ENCODE measurements at regions not wholly inside any gene's neighbourhood (a gene's known extent, or its start where the extent isn't known, plus 50 kb on each side); places are given as distances from the start of the nearest gene placed in this dataset.

DNA sequence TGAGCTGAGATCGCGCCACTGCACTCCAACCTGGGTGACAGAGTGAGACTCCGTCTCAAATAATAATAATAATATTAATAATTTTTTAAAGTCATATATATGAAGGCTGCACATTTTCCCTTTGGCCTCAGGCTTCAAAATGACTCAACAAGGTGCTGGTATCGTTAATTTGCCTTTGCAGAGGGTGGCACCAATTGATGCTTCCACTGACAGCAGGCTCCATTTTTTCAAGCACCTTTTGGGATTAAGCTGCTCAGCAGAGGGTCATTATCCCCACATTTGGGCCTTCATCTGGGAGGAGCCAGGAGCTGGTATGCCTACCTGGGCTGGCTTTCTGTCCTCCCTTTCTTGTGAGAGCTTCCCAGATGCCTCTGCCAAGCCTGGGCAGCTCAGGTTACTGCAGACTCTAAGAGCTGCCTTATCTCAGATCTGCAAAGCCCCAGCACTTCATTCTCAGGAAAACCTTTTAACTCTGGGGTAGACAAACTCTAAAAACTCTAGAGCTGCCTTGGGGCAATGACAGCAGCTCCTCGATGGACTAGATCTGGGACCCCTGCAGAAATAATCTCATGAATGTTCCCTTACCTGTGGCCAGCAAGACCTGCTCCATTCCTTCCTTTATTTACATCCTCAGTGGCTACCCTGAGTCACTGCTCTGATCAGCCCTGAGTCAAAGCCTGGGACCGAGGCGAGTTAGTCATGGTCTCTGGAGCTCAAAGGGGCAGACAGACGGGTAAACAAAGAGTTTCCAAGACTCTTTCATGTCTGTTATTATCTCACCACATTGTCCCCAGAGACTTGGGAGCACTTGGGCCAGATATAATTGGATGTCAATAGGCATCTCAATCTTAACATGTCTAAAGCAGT lies 80.0 kb upstream of the EYA2 start:
- no peak for DNase-seq

DNA sequence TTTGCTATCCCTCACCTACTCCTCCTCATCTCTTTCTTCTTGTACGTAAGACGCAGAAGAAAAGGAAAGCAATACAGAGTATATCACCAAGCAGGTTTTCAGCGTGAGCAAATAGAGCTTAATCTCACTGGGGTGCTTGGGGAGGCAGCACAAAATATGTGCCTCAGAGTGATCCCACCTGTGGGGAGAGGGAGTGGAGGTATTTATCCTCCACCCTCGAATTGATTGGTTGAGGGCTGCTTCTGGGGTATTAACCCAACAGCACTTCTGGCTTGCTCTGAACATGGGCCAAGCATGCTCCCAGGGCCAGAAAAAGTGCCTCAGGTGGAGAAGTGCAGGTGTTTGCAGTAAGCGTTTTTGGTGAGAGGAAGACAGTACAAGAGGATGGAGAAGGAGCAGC lies 78.5 kb upstream of the EYA2 start:
- DNase-seq, result no peak

DNA sequence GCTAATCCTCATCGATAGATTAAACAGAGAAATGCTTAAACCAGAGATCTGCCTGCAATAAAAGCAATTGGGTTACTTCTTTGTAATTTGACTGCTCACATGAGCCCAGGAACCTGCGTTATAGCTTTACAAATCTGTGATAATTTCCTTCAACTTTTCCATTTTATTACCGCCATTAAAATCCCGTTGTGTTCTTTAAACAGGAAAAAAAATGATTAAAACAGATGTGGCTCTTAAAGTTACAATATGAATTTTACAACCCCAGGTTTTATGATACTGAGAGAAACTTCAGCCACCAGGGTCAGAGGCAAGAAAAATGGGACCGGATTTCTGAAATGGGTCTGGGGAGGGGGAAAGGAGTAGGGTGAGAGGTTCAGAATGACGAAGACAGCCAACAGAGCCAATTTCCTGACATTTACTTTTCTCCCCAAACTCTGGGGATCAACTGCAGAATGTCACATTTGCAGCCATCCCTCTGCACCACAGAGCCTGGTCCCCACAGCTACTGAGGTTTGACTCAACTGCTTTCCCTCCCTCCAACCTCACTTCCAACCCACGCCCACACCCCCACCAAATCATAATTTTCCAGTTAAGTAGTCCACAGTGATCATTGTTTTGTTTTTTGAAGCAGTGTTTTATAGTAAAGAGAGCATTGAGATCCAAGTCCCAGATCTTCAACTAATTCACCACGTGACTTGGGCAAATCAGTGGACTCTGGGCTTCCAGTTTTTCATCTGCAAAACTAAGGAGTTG lies 77.6 kb upstream of the EYA2 start:
- no peak for DNase-seq

- DNase-seq, result no peak
These were observed 74.0 kb upstream of the EYA2 start for GRCh38 chr20:46820682-46821081.

DNA sequence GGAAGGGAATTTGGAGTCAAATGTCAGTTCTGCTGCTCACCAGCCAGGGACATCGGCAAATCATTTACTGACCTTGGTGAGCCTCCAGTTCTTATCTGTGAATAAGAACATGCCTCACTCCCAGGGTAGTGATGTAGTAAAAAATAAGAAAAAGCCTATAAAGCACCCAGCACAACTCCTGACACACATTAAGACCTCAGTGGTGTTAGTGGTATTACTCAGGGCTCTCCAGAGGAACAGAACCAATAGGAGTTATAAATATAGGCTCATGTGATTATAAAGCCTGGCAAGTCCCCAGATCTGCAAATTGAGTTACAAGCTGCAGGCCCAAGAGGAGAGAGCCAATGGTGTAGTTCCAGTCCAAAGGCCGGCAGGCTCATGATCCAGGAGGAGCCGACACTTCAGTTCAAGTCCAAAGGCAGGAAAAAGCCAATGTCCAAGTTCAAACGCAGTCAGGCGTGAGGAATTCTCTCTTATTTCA lies 71.3 kb upstream of the EYA2 start:
- no peak for DNase-seq

DNA sequence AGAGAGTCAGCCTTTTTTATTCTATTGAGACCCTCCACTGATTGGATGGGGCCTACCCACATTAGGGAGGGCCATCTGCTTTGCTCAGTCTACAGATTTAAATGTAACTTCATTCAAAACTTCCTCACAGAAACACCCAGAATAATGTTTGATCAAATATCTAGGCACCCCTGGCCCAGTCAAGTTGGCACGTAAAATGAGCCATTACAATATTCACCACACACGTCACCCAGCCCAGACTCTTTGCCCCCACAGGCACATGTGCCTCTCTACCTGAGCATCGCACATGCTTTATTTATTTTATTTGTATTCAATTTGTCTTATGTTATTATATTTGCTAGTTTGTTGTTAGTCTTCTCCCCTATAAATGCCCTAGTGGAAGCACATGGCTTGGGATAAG lies 70.9 kb upstream of the EYA2 start:
- no peak for DNase-seq

DNA sequence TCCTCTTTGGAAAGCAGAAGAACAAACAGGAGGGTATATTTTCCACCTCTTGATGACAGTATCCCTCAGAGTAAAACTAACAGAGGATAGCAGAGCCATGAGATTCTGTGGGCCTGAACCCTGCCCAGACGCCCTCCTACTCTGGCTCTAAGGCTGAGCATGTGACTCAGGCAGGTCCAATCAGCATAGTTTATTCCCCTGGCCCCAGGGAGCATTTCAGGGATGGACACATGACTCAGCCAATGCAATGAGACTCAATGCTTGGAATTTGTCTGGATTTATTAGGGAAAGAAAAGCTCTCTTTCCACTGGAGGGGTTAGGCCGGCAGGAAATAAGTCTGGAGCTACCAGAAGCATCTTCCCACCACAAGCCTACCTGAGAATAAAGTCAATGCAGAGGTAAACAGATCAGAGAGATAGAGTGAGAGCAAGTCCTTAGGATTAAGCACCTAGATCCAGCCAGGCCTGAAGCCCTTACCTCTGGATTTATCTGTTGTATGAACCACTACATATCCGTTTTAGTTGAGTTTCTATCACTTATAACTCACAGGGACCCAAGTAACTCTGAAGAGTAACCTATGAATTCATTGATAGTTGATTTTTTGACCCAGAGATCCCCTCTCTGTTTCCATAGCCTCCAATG lies 68.2 kb upstream of the EYA2 start:
- DNase-seq, result no peak

DNA sequence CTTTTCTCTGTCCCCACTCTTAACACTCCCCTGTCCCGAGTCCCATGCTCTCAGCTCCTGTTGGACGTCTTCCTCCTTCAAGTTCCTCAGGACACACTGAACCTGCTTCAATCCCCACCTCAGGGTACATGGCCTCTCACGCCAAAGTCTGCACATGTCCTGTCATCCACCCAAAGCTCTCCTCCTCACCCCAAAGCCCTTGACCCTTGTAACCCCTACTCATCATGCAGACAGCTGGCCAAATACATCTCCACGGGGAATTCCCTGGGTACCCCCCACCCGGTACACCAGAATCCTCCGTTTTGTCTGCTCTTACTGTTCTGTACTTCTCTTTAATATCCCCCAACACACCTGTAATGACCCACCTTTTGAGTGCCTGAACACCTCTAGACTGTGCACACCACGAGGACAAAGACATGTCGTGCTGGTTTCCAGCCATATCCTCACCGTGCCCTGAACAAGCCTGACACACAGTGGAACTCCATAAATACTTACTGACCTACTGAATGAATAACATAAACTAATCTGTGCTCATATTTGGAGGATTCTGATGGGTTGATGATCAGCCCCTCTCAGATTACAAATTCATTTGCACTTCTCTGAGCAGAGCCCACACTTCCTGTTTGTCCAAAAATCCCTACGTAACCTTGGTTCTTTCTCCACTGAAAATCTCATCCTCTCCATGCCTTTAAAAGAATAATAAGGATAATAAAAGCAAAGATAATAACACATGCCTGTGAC lies 66.8 kb upstream of the EYA2 start:
- DNase-seq, result no peak

DNA sequence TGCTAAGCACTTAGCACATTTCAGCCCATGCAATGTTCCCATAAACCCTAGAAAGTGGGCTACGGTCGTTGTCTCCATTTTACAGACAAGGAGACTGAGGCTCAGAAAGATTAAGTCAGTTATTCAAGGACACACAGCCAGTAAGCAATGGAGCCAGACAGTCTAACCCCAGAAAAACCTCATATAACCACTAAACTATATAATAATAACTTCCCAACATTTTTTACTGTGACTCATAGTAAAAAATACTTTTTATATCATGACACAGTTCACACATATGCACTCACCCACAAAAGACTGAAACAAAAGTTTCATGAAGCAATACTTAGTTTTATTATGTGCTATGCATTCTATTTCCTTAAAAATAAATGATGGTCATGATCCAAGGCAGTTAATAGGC lies 66.2 kb upstream of the EYA2 start:
- no peak for DNase-seq

GRCh38 chr20:46830886-46831632 lies 63.6 kb upstream of the EYA2 start:
- DNase-seq, result no peak

GRCh38 chr20:46831633-46832011 lies 63.0 kb upstream of the EYA2 start:
- DNase-seq, result peak; percentile 28

GRCh38 chr20:46832555-46832954 lies 62.1 kb upstream of the EYA2 start:
- DNase-seq, result no peak

GRCh38 chr20:46833360-46833759 lies 61.3 kb upstream of the EYA2 start:
- peak; percentile 50 for DNase-seq

DNA sequence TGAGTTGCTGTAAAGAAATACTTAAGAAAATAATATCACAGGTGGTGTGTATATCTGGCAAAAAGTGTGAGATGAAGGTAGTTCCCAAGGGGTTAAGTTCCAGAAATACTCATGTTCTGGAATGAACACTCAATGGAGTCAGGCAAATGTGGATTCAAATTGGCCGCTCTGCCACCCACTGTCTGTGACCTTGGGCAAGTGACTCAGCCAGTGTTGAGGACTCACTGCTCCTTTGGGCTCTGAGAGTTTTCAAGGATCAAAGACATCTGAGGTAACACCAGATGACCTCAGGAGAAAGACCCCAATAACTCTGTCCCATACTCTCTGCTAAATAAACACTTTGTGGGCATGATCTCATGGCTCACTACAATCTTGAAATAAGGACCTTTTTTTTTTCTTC lies 59.2 kb upstream of the EYA2 start:
- DNase-seq, result no peak

GRCh38 chr20:46837083-46837482 lies 57.6 kb upstream of the EYA2 start:
- DNase-seq, result no peak

GRCh38 chr20:46838011-46838410 lies 56.6 kb upstream of the EYA2 start:
- DNase-seq, result no peak

DNA sequence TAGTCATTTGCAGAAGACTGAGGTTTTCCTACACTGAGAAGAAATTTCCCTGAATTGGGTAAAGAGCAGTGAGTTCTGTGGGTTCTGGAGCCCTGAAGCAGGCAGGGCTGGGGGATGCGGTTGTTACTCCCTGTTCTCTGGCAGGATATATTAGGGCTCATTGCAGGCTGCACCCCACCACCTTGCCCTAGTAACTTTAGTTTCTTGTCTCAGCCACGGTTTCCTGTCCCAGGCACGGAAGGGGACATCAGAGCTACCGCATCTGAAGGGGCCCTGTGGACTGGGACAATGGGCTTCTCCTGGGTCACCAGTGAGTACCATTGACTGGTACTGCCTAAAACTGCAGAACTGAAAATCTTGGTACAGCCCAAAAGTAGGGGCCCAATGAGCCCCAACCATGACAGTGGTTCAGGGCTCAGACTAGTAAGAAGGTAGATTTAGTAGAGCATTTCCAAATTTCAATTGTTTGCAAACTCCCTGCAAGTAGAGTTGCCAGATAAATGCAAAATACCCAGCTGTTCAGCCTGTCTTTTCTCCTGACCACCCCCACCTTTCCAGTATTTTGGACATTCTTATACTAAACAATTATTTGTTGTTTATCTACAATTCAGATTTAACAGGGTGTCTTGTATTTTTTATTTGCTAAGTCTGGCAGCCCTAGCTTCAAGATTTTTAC lies 54.5 kb upstream of the EYA2 start:
- DNase-seq, result no peak
